GM18520 (cell line): ENCODE measurements at regions not wholly inside any gene's neighbourhood (a gene's known extent, or its start where the extent isn't known, plus 50 kb on each side); places are given as distances from the start of the nearest gene placed in this dataset.
"Not testable (repeated sequence)": the region's sequence is repeated elsewhere in the genome, so short reads cannot be mapped to it uniquely, and the experiment has no call there.

Source experiments
- ATAC-seq: cut with Tn5 transposase; IDR thresholded peaks from one replicate; pipeline ENCODE4 v1.9.1; 2021; ENCODE audit not compliant: unreplicated experiment

DNA sequence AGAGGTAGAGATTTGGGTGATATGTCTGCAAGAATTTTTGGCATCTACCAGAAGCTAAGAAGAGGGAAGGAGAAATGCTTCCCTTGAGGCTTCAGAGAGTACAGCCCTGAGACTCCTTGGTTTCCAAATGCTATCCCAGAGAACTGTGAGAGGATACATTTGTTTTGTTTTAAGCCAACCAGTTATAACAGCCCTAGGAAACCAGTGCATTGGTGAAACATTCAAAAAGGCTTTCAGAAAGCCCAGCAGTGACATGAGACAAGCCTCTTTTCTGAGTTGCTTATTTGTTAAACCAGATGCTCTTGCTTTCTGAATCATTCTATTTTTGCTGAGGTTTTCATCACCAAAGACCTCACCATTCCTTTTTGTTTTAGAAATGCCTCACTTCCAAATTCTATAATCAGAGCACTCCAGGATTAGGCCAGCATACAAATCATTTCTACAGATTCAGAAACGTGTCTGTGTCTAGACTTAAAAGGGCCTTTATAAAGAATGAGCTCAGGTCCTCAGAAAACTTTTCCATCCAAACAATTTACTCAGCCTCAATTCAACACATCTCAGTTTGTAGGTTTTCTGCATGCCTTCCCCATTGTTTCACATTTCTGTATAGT, 1617.8 kb upstream of the FLRT2 start:
- ATAC-seq: no peak

DNA sequence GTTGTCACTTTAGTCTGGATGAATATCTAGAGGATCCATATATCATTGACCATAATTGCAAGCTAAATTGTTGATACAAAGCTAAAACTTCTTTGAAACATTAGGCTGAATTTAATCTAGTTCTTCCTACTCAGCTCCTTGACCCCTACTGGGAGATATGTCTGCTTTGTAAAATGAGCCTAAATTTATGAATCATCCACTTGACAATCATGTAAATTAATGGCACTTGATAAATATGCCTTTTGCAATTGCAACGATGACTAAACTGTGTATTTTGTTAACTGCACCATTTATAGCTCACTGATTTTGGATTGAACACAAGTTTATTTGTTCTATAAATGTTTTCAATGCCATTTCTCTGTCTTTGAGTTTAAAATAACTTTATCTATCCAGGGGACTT, 1616.5 kb upstream of the FLRT2 start:
- ATAC-seq: no peak

DNA sequence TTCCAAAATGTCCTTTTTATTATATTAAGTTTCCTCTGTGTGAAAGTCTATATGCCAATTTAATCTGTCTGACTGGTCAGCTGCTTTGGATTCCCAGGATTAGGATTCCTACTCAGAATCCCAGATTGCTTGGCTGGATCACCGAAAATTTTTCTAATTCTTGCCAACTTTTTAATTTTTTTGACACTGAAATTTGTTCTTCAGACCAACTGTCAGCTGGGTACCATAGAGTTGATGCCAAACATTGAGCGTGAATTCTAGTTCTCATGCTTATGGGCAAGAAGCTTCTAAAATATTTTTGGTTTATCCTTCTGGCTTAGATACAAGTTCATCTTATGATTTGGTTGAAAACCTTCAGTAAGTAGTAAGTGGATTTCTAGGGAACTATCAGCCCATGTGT, 1611.4 kb upstream of the FLRT2 start:
- no peak for ATAC-seq

DNA sequence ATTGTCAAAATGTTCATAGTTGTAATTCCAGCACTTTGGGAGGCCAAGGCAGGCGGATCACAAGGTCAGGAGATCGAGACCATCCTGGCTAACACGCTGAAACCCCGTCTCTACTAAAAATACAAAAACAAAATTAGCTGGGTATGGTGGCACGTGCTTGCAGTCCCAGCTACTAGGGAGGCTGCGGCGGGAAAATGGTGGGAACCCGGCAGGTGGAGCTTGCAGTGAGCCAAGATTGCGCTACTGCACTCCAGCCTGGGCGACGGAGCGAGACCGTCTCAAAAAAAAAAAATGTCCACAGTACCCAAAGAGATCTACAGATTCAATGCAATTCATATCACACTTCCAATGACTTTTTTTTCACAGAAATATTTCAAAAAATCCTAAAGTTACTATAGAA, 1610.3 kb upstream of the FLRT2 start:
- not testable (repeated sequence) for ATAC-seq

DNA sequence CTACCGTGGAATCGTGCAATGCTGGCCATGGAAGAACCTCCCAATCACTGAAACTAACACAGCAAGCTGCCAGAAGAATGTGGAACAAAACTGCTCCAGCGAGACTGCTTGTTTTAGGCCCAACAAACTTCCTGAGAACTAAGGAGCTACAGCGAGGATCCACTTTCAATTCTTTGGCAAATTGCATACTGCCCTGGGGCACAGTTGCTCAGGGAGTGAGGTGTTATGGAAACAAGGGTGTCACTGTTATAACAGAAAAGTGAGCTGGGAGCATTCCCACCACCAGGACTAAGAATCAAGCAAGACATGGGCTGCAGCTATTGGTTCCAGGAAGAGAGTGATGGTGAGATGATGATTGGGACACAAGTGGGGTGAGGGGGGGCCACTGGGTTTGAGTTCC, 1606.1 kb upstream of the FLRT2 start:
- ATAC-seq: no peak

DNA sequence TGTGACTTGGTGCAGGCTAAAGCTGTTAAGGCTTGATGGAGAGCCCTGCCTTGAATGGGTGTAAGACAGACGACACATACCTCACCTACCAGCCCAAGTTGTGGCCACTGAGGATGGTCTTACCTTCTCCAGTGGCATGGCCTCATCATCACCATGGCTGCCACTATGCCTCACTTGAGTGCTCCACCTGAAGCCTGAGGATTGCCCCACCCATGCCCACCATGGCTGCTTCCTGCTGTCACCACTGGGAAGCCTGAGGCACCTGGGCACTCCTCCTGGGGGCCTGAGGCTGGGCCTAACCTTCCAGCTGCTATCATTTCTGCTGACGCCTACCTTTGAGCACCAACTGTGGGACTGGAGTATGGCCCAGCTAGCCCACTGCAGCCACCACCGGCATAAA, 1605.7 kb upstream of the FLRT2 start:
- no peak for ATAC-seq

DNA sequence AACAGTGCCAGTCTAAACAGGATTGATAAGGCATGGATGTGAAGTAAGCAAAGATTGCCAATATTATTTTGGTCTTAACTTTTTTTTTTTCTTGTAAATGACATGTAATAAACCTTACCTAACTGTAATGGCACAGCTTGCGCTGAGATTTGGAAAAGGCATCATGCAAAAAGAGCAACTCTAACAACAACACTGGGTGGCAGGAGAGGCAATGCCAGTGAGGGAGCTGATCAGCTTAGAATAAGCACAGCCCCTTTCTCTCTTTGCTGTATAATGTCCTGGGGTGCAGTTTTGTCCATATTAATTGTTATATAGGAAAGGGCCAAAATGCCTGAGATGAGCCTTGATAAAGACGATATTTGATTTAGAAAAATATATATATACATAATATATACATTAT, 1589.7 kb upstream of the FLRT2 start:
- ATAC-seq: no peak

DNA sequence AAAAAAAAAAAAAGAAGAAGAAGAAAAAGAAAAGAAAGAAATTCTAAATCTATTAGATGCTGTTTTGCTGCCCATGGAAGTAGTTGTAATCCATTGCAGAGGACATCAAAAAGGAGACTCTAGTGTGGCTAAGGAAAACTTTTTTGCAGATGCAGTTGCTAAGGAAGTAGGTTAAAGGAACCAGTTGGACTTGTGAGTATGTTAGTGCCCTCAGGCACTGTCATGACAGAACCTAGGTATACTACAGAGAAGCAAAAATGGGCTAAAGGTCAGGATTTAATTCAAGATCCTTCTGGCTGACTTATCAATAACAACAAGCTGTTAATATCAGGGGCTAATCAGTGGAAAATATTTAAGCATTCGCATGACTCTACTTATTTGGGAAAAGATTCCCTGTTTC, 1571.6 kb upstream of the FLRT2 start:
- ATAC-seq: no peak

DNA sequence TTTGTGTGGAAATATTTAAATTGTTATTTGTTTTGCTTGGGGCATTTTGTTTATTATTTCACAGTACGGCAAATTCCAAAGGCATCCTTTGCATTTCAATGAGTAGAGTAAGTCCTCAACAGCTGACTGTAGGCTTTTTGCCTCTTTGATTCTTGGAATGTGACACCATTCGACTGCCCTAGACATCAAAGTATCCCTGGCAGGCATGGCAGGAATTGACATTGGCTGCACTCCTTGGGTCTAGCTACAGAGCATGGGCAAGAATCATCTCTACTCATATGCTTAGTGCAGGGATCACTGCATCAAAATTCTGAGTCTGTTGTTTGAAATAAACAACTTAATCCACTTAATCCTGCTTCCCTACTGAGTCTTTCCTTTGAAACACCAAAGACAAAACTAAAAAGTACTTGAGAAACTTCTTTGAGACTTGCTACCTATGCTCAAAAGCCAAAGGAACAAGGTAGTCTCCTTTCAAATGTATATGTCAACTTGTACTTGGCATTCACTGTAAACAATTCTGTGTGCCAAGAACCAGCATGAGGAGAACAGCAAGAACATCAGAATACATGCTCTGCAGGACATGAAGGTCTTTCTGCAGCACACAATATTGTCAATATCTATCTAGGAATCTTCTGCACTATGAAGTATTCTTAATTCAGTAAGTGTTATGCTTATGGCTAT, 1569.0 kb upstream of the FLRT2 start:
- ATAC-seq: no peak

DNA sequence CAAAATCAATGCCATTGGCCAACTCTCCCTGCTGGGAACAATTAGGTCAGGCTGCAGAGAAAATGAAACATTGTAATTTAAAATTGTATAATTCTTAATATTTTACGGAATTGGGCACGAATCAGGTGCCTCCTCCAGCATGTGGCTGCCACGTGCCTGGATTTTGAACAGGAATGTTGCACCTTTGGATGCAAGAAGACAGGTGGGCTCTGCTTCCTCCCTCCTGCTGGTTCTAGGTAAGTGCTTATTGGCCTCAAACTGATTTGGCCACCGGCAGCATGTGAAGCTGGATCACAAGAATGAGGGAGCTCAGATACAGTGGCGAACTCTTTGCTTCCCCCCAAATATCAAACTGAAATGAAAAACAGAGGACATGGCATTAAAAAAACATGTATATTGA, 1559.9 kb upstream of the FLRT2 start:
- ATAC-seq: no peak

DNA sequence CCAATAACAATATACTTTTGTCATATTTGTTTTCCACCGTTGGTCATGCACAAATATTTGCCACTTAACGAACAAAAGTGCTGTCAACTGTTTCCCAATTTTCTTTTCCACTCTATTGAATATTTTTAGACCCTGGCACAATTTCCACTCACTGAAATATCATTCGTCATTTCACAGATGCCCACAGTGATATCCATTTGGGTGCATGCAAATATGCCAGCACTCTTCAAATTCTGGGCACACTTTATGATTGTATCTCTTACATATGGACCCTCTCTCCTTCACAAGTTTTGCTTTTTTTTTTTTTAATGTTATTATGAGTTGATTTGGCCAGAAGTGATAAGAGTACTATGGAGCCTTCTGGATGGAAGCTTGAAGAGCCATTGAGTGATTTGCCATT, 1557.3 kb upstream of the FLRT2 start:
- no peak for ATAC-seq

DNA sequence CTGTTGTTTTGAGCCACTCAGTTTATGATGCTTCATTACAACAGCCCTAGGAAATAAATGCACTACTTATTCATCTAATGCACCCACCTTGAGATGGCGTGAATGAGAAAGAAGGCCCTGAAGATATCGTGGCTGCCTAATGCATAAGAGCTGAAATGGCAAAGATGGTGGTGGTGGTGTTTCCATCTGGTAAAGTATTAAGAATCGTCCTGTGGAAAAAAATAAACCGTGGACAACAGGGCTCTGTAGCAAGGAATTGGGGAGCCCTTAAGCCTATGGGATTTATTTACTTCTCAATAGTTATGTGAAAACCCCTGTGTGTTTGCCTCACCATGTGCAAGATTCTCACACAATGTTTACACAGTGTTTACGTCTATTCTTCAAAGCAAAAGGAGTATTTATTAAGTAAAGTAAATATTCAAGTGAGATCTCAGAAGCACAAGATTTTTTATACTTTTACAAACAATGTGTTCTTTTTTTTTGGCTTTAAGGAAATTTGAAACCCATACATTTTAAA, 1555.2 kb upstream of the FLRT2 start:
- no peak for ATAC-seq

DNA sequence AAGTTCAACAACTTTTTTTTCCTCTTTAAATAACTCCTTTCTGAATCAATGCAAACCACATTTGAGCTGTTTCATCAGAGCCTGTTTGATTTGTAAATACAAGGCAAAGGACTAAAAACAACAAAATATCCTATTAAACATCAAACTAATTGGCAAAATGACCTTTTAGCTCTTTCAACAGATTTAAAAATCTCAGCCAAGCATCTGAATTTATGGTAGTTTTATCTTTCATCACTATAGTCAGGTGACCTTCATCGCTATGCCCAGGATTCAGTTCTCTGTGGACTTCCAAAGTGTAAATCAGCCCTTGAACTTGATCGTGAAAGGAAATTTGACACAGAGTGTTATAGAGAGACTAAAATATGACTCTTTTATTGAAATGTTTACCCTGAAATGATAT, 1554.5 kb upstream of the FLRT2 start:
- ATAC-seq: no peak

DNA sequence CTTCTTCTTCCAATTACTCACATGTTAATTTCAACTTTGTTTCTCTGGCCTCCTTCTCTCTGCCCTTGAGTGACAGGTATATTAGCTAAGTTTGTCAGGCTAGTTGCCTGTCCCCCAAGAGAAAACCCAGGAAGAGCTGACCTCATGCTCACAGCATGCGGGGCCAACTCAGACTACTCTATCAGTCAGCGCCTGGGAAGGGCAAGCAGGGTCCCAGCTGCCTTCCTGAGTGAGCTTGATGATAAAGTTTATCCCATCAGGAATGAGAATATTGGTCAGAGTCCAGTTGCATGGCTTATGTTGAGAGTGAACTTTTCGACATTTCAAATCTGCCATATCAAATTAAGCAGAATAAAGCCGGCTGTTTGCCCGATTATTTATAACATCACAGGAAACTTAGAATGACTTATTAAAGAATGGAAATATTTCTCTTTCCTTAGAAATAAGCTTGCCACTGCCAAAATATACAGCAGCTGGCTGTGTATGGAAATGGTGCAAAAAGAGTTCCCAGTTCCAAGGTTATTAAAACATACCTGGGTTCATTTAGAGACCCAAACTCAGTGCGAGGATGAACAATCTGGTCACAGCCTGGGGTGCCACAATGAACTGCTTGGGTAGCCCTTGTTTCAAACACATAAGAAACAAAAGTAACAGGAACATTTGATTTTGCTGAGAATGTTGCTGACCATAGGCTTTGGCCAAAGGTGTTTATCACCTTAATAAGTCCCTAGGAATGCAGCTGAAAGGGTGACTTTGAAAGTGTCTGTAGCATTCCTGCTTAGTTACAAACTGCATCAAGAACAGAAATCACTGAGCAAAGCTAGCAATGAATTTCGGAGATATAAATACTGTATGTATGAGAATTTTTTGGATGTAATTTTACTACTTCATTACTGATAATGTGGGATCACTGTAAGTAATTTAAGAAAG, 1553.8 kb upstream of the FLRT2 start:
- no peak for ATAC-seq

DNA sequence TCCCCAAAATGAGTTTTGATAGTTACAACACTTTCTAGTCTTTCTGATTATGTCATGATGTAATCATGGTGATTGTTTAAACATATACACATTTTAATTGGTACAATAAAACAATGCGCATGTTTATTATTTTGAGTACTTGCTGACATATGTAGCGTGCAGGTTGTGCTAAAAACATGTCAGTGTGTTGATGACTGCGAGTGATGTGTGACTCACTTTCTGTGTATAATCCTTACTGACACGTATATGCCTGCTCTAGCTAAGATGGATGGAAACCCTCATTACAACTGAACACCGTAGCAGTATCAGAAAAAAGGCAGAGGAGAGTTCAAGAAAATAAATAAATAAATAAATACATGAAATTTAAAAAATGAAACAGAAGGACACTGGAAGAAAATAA, 1552.4 kb upstream of the FLRT2 start:
- ATAC-seq: no peak

DNA sequence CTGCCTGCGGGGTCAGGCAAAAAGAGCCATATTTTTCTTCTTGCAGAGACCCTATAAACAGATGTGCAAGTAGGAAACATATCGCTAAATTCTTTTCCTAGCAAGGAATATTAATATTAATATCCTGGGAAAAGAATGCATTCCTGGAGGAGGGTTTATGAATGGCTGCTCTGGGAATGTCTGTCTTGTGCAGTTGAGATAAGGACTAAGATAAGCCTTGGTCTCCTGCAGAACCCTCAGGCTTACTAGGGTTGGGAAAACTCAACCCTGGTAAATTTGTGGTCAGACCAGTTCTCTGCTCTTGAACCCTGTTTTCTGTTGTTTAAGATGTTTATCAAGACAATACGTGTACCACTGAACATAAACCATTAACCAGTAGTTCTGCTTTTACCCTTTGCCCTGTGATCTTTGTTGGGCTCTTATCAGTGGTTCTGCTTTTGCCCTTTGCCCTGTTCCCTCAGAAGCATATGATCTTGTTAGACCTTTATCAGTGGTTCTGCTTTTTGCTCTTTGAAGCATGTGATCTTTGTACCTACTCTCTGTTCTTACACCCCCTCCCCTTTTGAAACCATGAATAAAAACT, 1548.2 kb upstream of the FLRT2 start:
- not testable (repeated sequence) for ATAC-seq

DNA sequence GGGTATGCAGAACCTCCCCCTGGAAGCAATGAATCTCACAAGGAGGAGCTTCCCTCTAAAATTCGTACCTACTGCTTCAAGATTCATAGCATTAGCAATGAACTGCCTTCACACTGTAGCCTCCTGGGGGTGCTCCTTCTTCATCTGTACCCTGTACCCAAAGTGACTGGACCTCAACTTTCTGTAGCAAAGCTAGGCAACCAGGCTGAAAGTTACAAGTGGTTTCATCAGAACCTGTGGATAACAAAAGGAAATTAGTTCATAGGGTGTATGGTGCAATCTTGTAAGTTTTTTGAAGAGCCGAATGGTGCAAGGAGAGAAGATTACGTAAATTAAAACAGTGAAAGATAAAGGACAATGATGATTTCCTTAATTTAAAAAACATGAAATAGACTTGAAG, 1541.7 kb upstream of the FLRT2 start:
- no peak for ATAC-seq

DNA sequence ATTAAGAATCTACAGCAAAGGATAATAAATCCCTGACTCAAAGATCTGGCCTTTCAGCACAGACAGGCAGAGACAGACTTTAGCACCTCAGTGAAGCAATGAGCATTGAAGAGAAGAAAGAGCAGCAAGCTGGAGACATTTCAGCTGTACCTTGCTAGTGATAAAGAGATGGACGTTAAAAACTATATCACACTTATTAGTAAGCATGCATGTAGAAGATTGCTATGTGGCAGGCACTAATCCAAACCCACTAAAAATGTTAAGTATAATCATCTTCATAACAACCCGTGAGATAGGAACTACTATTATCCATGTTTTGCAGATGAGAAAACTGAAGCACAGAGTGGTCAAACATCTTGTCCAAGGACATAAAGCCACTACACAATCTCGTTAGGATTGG, 1538.3 kb upstream of the FLRT2 start:
- ATAC-seq: no peak

DNA sequence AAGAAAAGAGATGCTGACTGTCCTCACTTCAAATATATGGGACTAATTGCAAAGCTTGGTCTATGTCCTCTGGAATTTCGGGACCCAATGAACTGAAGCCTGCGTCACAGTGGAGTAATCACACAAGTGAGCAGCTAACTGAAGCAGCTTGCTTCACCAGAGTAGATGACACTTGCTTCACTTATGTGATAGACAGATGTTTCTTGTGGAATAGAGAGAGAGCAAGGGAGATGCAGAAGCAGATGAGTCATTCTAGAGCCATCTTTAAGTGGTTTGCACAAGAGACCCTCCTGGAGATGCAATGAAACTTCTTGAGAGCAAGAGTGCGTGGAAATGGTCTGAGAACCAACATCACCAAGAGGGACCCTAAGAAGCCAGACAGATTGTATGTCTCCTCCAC, 1537.1 kb upstream of the FLRT2 start:
- no peak for ATAC-seq

DNA sequence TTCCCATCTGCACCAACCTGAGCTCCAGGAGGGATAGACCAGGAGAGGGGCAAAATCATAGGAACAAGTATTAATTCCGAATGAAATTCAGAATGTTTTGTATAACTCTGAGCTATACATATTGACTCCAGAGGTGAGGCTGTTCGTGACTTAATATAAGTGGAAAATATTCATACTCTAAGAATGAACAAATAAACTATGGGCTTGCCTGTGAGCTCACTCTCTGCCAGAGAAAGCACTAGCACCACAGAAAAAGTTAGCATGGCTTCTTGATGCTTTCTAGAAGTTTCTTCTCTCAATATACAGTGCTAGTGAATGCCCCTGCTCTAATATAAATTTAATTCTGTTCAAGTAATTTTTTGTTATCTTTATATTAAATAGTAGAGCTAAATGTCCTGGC, 1536.4 kb upstream of the FLRT2 start:
- ATAC-seq: no peak

DNA sequence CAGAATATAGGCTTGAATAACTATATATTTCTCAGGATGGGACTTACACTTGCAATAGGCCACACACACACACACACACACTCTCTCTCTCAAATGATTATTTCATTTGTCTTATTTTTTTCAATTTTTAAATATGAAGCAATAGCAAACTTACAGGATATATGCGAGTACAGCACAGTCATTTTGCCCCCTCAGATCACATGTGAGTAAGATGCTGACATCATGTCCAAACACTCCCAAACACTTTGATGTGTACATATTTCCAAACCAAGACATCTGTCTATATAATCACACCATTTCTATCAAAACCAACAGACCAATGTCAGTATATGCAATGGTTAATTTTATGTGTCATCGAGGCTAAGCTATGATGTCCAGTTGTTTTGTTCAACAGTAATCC, 1535.9 kb upstream of the FLRT2 start:
- no peak for ATAC-seq

DNA sequence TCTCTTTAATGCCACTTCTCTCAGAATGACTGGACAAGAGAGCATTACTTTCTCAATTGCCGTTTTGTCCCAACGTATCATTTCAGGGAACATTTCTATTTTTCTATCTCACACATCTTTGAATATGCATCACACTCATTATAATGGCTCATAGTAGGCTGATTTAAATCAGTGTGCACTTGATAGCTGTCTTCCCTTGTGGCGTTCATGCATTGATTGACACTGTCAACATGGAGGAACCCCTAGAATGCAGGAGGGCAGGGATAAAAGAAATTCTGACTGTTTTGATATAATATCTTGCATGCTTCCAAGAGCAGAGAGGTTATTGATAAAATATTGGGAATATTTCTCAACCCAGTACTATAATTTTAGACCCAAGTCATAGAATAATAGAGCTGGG, 1528.9 kb upstream of the FLRT2 start:
- ATAC-seq: no peak
